HL-60 (cell line): ENCODE measurements at regions not wholly inside any gene's neighbourhood (a gene's known extent, or its start where the extent isn't known, plus 50 kb on each side); places are given as distances from the start of the nearest gene placed in this dataset.

ENCODE experiments used
- DNase-seq, 2 experiments: peaks; one replicate each; pipeline ENCODE4 v3.0.0-alpha.2; 2010 to 2020; ENCODE audit warnings: low read depth in 1 of 2, low spot score in 1 of 2
- H3K27ac ChIP-seq: fragments of 250-450 bp; sonication (Bioruptor Pico); replicated peaks from 2 replicates; pipeline ENCODE4 v1.5.1; 2020; ENCODE audit warnings: mild to moderate bottlenecking, moderate library complexity
- H3K27me3 ChIP-seq: fragments of 250-450 bp; sonication (Bioruptor Pico); 2 replicates; pipeline ENCODE4 v1.5.1; 2021; ENCODE audit warnings: mild to moderate bottlenecking, moderate library complexity; ENCODE audit not compliant: insufficient read depth, poor library complexity, severe bottlenecking
- H3K4me3 ChIP-seq: replicated peaks from 2 replicates; pipeline ENCODE4 v1.5.1; 2011; ENCODE audit warnings: mild to moderate bottlenecking, control low read depth, low read length; ENCODE audit not compliant: insufficient read depth
- CTCF ChIP-seq: IDR thresholded peaks from one replicate; pipeline ENCODE4 v1.5.1; 2011; ENCODE audit warnings: low read length, control low read depth, inconsistent platforms; ENCODE audit not compliant: insufficient read depth
- GABPA ChIP-seq: IDR thresholded peaks from 2 replicates; pipeline ENCODE4 v1.6.1; 2012; ENCODE audit warnings: low read depth
- POLR2AphosphoS5 ChIP-seq: IDR thresholded peaks from 2 replicates; pipeline ENCODE4 v1.6.1; 2012; ENCODE audit warnings: low read depth
- REST ChIP-seq: IDR thresholded peaks from 2 replicates; pipeline ENCODE4 v1.6.1; 2012; ENCODE audit warnings: low read depth; ENCODE audit not compliant: insufficient replicate concordance
- SPI1 ChIP-seq: IDR thresholded peaks from 2 replicates; pipeline ENCODE4 v1.6.1; 2012; ENCODE audit warnings: low read depth, mild to moderate bottlenecking, borderline replicate concordance

GRCh38 chr9:109956717-109957440, 176.9 kb downstream of the PALM2AKAP2 start:
- no peak for TF ChIP-seq SPI1
- TF ChIP-seq GABPA: no peak
- TF ChIP-seq REST: no peak
- TF ChIP-seq POLR2AphosphoS5: no peak
- no peak for TF ChIP-seq CTCF
- Histone ChIP-seq H3K27ac (no peak overlapping the region), H3K4me3 (no peak overlapping the region), H3K27me3 (no peaks in the 10 kb centered on the region)
- no peak for DNase-seq

- Histone ChIP-seq H3K27me3 (no peaks in the 10 kb centered on the region), H3K27ac (no peak overlapping the region), H3K4me3 (no peak overlapping the region)
- DNase-seq: no peak
- TF ChIP-seq CTCF (no peak), GABPA (no peak), SPI1 (no peak)
These were observed 179.7 kb downstream of the PALM2AKAP2 start for GRCh38 chr9:109959679-109960078.

GRCh38 chr9:109961626-109962025, 181.6 kb downstream of the PALM2AKAP2 start:
- no peaks in the 10 kb centered on the region for H3K27me3 ChIP-seq
- no peak overlapping the region for H3K27ac ChIP-seq
- no peak for TF ChIP-seq SPI1
- TF ChIP-seq REST: no peak
- no peak for DNase-seq
- H3K4me3 ChIP-seq: no peak overlapping the region

- no peak for DNase-seq
- Histone ChIP-seq H3K27ac (no peak overlapping the region), H3K4me3 (no peak overlapping the region), H3K27me3 (no peaks in the 10 kb centered on the region)
- TF ChIP-seq SPI1: no peak
- TF ChIP-seq GABPA: no peak
- no peak for TF ChIP-seq POLR2AphosphoS5
- TF ChIP-seq REST: no peak
- TF ChIP-seq CTCF: no peak
These were observed 182.2 kb downstream of the PALM2AKAP2 start for GRCh38 chr9:109962215-109962614.
